ENCODE measurements at regions not wholly inside any gene's neighbourhood (a gene's known extent, or its start where the extent isn't known, plus 50 kb on each side); places are given as distances from the start of the nearest gene placed in this dataset.
A peak's percentile ranks its signal among the peaks of the same experiment; 100 is the strongest.

- no peak for DNase-seq
- in situ Hi-C loops (cut with HindIII; ENCODE audit: low pct_ligation_motif_present, low pct_unique_long_range_greater_than_20kb, low sequenced_read_pairs) = no loop called here
These were observed 121.1 kb downstream of the RAP2A start for GRCh38 chr13:97555034-97555433.

- in situ Hi-C loops (cut with HindIII; ENCODE audit: low pct_ligation_motif_present, low pct_unique_long_range_greater_than_20kb, low sequenced_read_pairs) = no loop called here
- DNase-seq = no peak
These were observed 125.1 kb downstream of the RAP2A start for GRCh38 chr13:97559030-97559429.

- no peak for DNase-seq
- in situ Hi-C loops (cut with HindIII; ENCODE audit: low pct_ligation_motif_present, low pct_unique_long_range_greater_than_20kb, low sequenced_read_pairs) = no loop called here
These were observed 126.0 kb downstream of the RAP2A start for GRCh38 chr13:97559981-97560380.

GRCh38 chr13:97561182-97561581 lies 127.2 kb downstream of the RAP2A start:
- in situ Hi-C loops (cut with HindIII; ENCODE audit: low pct_ligation_motif_present, low pct_unique_long_range_greater_than_20kb, low sequenced_read_pairs) = no loop called here
- DNase-seq = no peak

- in situ Hi-C loops (cut with HindIII; ENCODE audit: low pct_ligation_motif_present, low pct_unique_long_range_greater_than_20kb, low sequenced_read_pairs) = no loop called here
- DNase-seq = no peak
These were observed 129.0 kb downstream of the RAP2A start for GRCh38 chr13:97562962-97563361.

- DNase-seq = no peak
- in situ Hi-C loops (cut with HindIII; ENCODE audit: low pct_ligation_motif_present, low pct_unique_long_range_greater_than_20kb, low sequenced_read_pairs) = no loop called here
These were observed 131.0 kb downstream of the RAP2A start for GRCh38 chr13:97564956-97565355.

GRCh38 chr13:97565906-97566305 lies 131.9 kb downstream of the RAP2A start:
- DNase-seq = no peak
- in situ Hi-C loops (cut with HindIII; ENCODE audit: low pct_ligation_motif_present, low pct_unique_long_range_greater_than_20kb, low sequenced_read_pairs) = no loop called here

- in situ Hi-C loops (cut with HindIII; ENCODE audit: low pct_ligation_motif_present, low pct_unique_long_range_greater_than_20kb, low sequenced_read_pairs) = no loop called here
- DNase-seq = no peak
These were observed 132.9 kb downstream of the RAP2A start for GRCh38 chr13:97566907-97567306.

- in situ Hi-C loops (cut with HindIII; ENCODE audit: low pct_ligation_motif_present, low pct_unique_long_range_greater_than_20kb, low sequenced_read_pairs) = no loop called here
- DNase-seq = no peak
These were observed 133.7 kb downstream of the RAP2A start for GRCh38 chr13:97567510-97568243.

- DNase-seq = no peak
These were observed 134.9 kb downstream of the RAP2A start for GRCh38 chr13:97568850-97569249.

GRCh38 chr13:97569841-97570240 lies 135.9 kb downstream of the RAP2A start:
- DNase-seq = no peak
- in situ Hi-C loops (cut with HindIII; ENCODE audit: low pct_ligation_motif_present, low pct_unique_long_range_greater_than_20kb, low sequenced_read_pairs) = no loop called here

More at GRCh38 chr13:97568850-97569249, 134.9 kb downstream of the RAP2A start:
- in situ Hi-C loops (cut with HindIII; ENCODE audit: low pct_ligation_motif_present, low pct_unique_long_range_greater_than_20kb, low sequenced_read_pairs) = no loop called here

GRCh38 chr13:97570442-97570841 lies 136.5 kb downstream of the RAP2A start:
- in situ Hi-C loops (cut with HindIII; ENCODE audit: low pct_ligation_motif_present, low pct_unique_long_range_greater_than_20kb, low sequenced_read_pairs) = no loop called here
- no peak for DNase-seq

GRCh38 chr13:97573011-97573410 lies 139.0 kb downstream of the RAP2A start:
- in situ Hi-C loops (cut with HindIII; ENCODE audit: low pct_ligation_motif_present, low pct_unique_long_range_greater_than_20kb, low sequenced_read_pairs) = no loop called here
- DNase-seq = no peak

- peak; percentile 37 for DNase-seq
- in situ Hi-C loops (cut with HindIII; ENCODE audit: low pct_ligation_motif_present, low pct_unique_long_range_greater_than_20kb, low sequenced_read_pairs) = no loop called here
These were observed 141.0 kb downstream of the RAP2A start for GRCh38 chr13:97574926-97575325.

GRCh38 chr13:97577026-97577425 lies 143.1 kb downstream of the RAP2A start:
- in situ Hi-C loops (cut with HindIII; ENCODE audit: low pct_ligation_motif_present, low pct_unique_long_range_greater_than_20kb, low sequenced_read_pairs) = no loop called here
- no peak for DNase-seq

- in situ Hi-C loops (cut with HindIII; ENCODE audit: low pct_ligation_motif_present, low pct_unique_long_range_greater_than_20kb, low sequenced_read_pairs) = no loop called here
- DNase-seq = no peak
These were observed 148.2 kb downstream of the RAP2A start for GRCh38 chr13:97582170-97582569.

- in situ Hi-C loops (cut with HindIII; ENCODE audit: low pct_ligation_motif_present, low pct_unique_long_range_greater_than_20kb, low sequenced_read_pairs) = no loop called here
These were observed 150.0 kb downstream of the RAP2A start for GRCh38 chr13:97583907-97584497.

GRCh38 chr13:97586941-97587340 lies 153.0 kb downstream of the RAP2A start:
- no peak for DNase-seq
- in situ Hi-C loops (cut with HindIII; ENCODE audit: low pct_ligation_motif_present, low pct_unique_long_range_greater_than_20kb, low sequenced_read_pairs) = no loop called here

More at GRCh38 chr13:97583907-97584497, 150.0 kb downstream of the RAP2A start:
- DNase-seq = no peak

GRCh38 chr13:97588993-97589392 lies 155.0 kb downstream of the RAP2A start:
- DNase-seq = no peak
- in situ Hi-C loops (cut with HindIII; ENCODE audit: low pct_ligation_motif_present, low pct_unique_long_range_greater_than_20kb, low sequenced_read_pairs) = no loop called here

- DNase-seq = peak; percentile 31
These were observed 166.6 kb downstream of the RAP2A start for GRCh38 chr13:97600458-97601075.

More at GRCh38 chr13:97600458-97601075, 166.6 kb downstream of the RAP2A start:
- in situ Hi-C loops (cut with HindIII; ENCODE audit: low pct_ligation_motif_present, low pct_unique_long_range_greater_than_20kb, low sequenced_read_pairs) = no loop called here

Data from ACHN (cell line).